MM.1S (cell line): ENCODE measurements at regions not wholly inside any gene's neighbourhood (a gene's known extent, or its start where the extent isn't known, plus 50 kb on each side); places are given as distances from the start of the nearest gene placed in this dataset.

Experiments
- DNase-seq: peaks from one replicate; pipeline ENCODE4 v3.0.0-alpha.2; 2015
- H2AFZ ChIP-seq: fragments of 300-600 bp; sonication (generic); 2 replicates; pipeline ENCODE4 v1.6.0; 2016; ENCODE audit warnings: antibody characterized with exemption, low read length
- H3F3A ChIP-seq: fragments of 300-600 bp; sonication (generic); 2 replicates; pipeline ENCODE4 v1.6.1; 2016; ENCODE audit warnings: mild to moderate bottlenecking, antibody characterized with exemption, low read length, moderate library complexity, mixed read lengths; ENCODE audit not compliant: insufficient read depth
- H3K27ac ChIP-seq: fragments of 300-600 bp; sonication (generic); 2 replicates; pipeline ENCODE4 v1.5.1; 2016; ENCODE audit warnings: mild to moderate bottlenecking, low read length
- H3K27me3 ChIP-seq: fragments of 300-600 bp; sonication (generic); replicated peaks from 2 replicates; pipeline ENCODE4 v1.6.0; 2016; ENCODE audit warnings: low read length; ENCODE audit not compliant: insufficient read depth
- H3K36me3 ChIP-seq: fragments of 300-600 bp; sonication (generic); replicated peaks from 2 replicates; pipeline ENCODE4 v1.6.1; 2016; ENCODE audit warnings: mild to moderate bottlenecking, low read length, mixed read lengths; ENCODE audit not compliant: insufficient read depth
- H3K4me1 ChIP-seq: fragments of 300-600 bp; sonication (generic); 2 replicates; pipeline ENCODE4 v1.6.1; 2016; ENCODE audit warnings: low read length, mixed read lengths
- H3K4me2 ChIP-seq: fragments of 300-600 bp; sonication (generic); 2 replicates; pipeline ENCODE4 v1.6.0; 2016; ENCODE audit warnings: low read depth, low read length
- H3K4me3 ChIP-seq: fragments of 300-600 bp; sonication (generic); 2 replicates; pipeline ENCODE4 v1.5.1; 2016; ENCODE audit warnings: low read length, mixed read lengths
- H3K79me2 ChIP-seq: fragments of 300-600 bp; sonication (generic); 2 replicates; pipeline ENCODE4 v1.6.1; 2016; ENCODE audit warnings: mixed run types, low read length, mixed read lengths
- H3K9ac ChIP-seq: fragments of 300-600 bp; sonication (generic); 2 replicates; pipeline ENCODE4 v1.6.1; 2016; ENCODE audit warnings: low read length, mixed read lengths
- H3K9me2 ChIP-seq: fragments of 300-600 bp; sonication (generic); replicated peaks from 2 replicates; pipeline ENCODE4 v1.6.1; 2016; ENCODE audit warnings: mild to moderate bottlenecking, low read length, mixed read lengths; ENCODE audit not compliant: insufficient read depth
- H3K9me3 ChIP-seq: fragments of 300-600 bp; sonication (generic); replicated peaks from 2 replicates; pipeline ENCODE4 v1.6.1; 2016; ENCODE audit warnings: mild to moderate bottlenecking, low read length, mixed read lengths; ENCODE audit not compliant: insufficient read depth
- H4K20me1 ChIP-seq: fragments of 300-600 bp; sonication (generic); 2 replicates; pipeline ENCODE4 v1.6.1; 2016; ENCODE audit warnings: mild to moderate bottlenecking, low read length, moderate library complexity, mixed read lengths; ENCODE audit not compliant: insufficient read depth
- EZH2 ChIP-seq: fragments of 300-600 bp; sonication (generic); optimal IDR thresholded peaks from 2 replicates; pipeline ENCODE3; 2017; ENCODE audit warnings: low read depth, mild to moderate bottlenecking, antibody characterized with exemption, low read length, mixed read lengths
- EZH2phosphoT487 ChIP-seq: fragments of 300-600 bp; sonication (generic); IDR thresholded peaks from 2 replicates; pipeline ENCODE4 v1.6.1; 2018; ENCODE audit warnings: antibody characterized with exemption, low read length
- TF ChIP-seq, protein P1 (sequence below): fragments of 300-600 bp; sonication (generic); IDR thresholded peaks from 2 replicates; pipeline ENCODE4 v1.5.1; 2016; ENCODE audit warnings: antibody characterized with exemption, low read length, mixed read lengths

DNA sequence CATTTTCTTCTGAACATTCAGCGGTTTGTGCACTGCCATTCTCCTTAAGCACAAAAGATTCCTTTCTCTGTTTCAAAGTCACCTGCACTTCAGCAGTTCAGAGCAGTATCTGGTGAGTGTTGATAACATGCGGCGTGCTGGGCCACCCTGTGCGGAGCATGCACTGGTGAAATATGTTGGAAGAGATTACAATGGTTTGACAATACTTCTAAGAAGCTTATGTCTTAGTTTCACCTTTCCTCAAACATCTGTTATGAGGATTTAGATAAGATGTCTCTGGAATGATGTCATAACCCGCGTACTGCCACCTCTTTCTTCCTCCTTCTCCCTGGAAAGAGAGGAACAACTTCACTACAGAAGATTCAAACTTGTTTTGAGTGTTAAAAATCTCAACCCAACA lies 650.3 kb downstream of the AJAP1 start:
- Histone ChIP-seq H3K27ac (no peak overlapping the region), H2AFZ (no peak overlapping the region), H3F3A (no peaks in the 10 kb centered on the region), H3K9me2 (no peaks in the 10 kb centered on the region), H3K4me2 (no peak overlapping the region), H3K9me3 (no peaks in the 10 kb centered on the region), H3K4me1 (no peaks in the 10 kb centered on the region), H3K36me3 (no peaks in the 10 kb centered on the region), H3K79me2 (no peaks in the 10 kb centered on the region), H3K9ac (no peak overlapping the region), H4K20me1 (no peaks in the 10 kb centered on the region), H3K4me3 (no peak overlapping the region), H3K27me3 (peaks cover 69% of the 10 kb centered on the region)
- TF ChIP-seq EZH2phosphoT487 (no peak), EZH2 (no peak)
- TF ChIP-seq, protein P1, sequence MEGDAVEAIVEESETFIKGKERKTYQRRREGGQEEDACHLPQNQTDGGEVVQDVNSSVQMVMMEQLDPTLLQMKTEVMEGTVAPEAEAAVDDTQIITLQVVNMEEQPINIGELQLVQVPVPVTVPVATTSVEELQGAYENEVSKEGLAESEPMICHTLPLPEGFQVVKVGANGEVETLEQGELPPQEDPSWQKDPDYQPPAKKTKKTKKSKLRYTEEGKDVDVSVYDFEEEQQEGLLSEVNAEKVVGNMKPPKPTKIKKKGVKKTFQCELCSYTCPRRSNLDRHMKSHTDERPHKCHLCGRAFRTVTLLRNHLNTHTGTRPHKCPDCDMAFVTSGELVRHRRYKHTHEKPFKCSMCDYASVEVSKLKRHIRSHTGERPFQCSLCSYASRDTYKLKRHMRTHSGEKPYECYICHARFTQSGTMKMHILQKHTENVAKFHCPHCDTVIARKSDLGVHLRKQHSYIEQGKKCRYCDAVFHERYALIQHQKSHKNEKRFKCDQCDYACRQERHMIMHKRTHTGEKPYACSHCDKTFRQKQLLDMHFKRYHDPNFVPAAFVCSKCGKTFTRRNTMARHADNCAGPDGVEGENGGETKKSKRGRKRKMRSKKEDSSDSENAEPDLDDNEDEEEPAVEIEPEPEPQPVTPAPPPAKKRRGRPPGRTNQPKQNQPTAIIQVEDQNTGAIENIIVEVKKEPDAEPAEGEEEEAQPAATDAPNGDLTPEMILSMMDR: no peak
- no peak for DNase-seq

DNA sequence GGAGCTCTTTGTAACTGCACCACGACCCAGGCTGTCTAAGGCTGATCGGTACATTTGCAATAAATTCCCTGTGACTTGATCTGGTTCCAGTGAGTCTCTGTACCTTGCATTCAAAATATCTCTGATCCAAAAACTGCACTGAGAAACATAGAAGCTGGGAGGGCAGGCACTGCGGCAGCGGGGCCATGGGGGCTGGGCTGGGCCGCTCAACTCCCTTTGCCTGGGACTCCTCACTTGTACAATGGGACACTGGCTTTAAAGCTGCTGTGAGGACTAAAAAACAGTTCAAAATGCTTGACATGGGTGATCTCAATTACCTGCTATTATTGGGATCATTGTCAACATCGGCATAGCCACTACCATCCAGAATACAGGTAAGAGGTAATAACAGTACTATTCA lies 644.0 kb downstream of the AJAP1 start:
- H3K4me1 ChIP-seq: no peaks in the 10 kb centered on the region
- H2AFZ ChIP-seq: no peak overlapping the region
- H3K36me3 ChIP-seq: no peaks in the 10 kb centered on the region
- no peak overlapping the region for H3K9ac ChIP-seq
- no peaks in the 10 kb centered on the region for H3K9me3 ChIP-seq
- no peak overlapping the region for H3K4me2 ChIP-seq
- H3K9me2 ChIP-seq: no peaks in the 10 kb centered on the region
- no peak overlapping the region for H3K27ac ChIP-seq
- no peaks in the 10 kb centered on the region for H4K20me1 ChIP-seq
- TF ChIP-seq, protein P1: no peak
- TF ChIP-seq EZH2 (no peak), EZH2phosphoT487 (no peak)
- no peak for DNase-seq
- H3K4me3 ChIP-seq: no peak overlapping the region
- H3K79me2 ChIP-seq: no peaks in the 10 kb centered on the region
- H3F3A ChIP-seq: no peaks in the 10 kb centered on the region
- peaks cover 83% of the 10 kb centered on the region for H3K27me3 ChIP-seq

DNA sequence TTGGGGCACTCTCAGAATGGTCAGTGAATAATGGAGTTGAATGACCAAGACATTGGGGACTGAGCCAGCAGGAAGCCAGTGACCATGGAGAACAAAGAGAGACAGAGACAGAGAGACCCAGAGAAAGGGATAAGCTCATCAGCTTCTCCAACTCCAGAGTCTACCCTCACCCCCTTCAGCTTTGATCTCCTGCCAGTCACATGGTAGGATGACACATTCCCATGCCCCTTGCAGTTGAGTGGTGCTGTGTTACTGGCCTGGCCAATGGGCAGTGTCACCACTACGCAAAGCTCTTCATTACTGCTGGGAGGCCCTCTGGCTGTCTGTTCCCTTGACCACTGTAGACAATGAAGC lies 643.5 kb downstream of the AJAP1 start:
- Histone ChIP-seq H3K9me3 (no peaks in the 10 kb centered on the region), H3K27ac (no peak overlapping the region), H3K4me2 (no peak overlapping the region), H3K9me2 (no peaks in the 10 kb centered on the region), H3K4me1 (no peaks in the 10 kb centered on the region), H3F3A (no peaks in the 10 kb centered on the region), H2AFZ (no peak overlapping the region), H3K9ac (no peak overlapping the region), H3K4me3 (no peak overlapping the region), H3K27me3 (peaks cover 83% of the 10 kb centered on the region), H3K79me2 (no peaks in the 10 kb centered on the region), H4K20me1 (no peaks in the 10 kb centered on the region), H3K36me3 (no peaks in the 10 kb centered on the region)
- TF ChIP-seq EZH2phosphoT487 (no peak), EZH2 (no peak)
- TF ChIP-seq, protein P1: no peak
- DNase-seq: no peak
